WTC11 (cell line): ENCODE measurements at regions not wholly inside any gene's neighbourhood (a gene's known extent, or its start where the extent isn't known, plus 50 kb on each side); places are given as distances from the start of the nearest gene placed in this dataset.

ENCODE experiments used
- ATAC-seq: fragments of 200-7000 bp; cut with Tn5 transposase; 2 replicates; pipeline ENCODE4 v1.10.0; 2021; ENCODE audit warnings: mild to moderate bottlenecking, moderate library complexity
- CTCF ChIA-PET: fragments of 300-600 bp; sonication (Branson Sonifier 250); formaldehyde crosslinking; loops from one replicate; lab custom pipeline; 2021; ENCODE audit warnings: antibody characterized with exemption; lab: Charles Lee
- POLR2A ChIA-PET: fragments of 350-600 bp; sonication (Branson Sonifier 250); formaldehyde crosslinking; loops from one replicate; lab custom pipeline; 2021; ENCODE audit warnings: antibody characterized with exemption; lab: Charles Lee
- DNase-seq: peaks from one replicate; pipeline ENCODE4 v3.0.0; 2021; ENCODE audit warnings: low spot score
- H3K27ac Mint-ChIP-seq: 2 replicates; pipeline ENCODE4 v1.8.0; 2021; ENCODE audit warnings: mixed read lengths
- H3K27me3 Mint-ChIP-seq: 2 replicates; pipeline ENCODE4 v1.8.0; 2021; ENCODE audit warnings: low read depth, mild to moderate bottlenecking, moderate library complexity, mixed read lengths
- H3K36me3 Mint-ChIP-seq: 2 replicates; pipeline ENCODE4 v1.8.0; 2021; ENCODE audit warnings: mixed read lengths
- H3K4me1 Mint-ChIP-seq: 2 replicates; pipeline ENCODE4 v1.8.0; 2022; ENCODE audit warnings: mixed read lengths
- H3K4me3 Mint-ChIP-seq: 2 replicates; pipeline ENCODE4 v1.8.0; 2021; ENCODE audit warnings: mild to moderate bottlenecking, moderate library complexity, mixed read lengths
- H3K9me3 Mint-ChIP-seq: 2 replicates; pipeline ENCODE4 v1.8.0; 2021; ENCODE audit warnings: mixed read lengths
- ATF2 ChIP-seq: sonication (generic); formaldehyde crosslinking; IDR thresholded peaks from 2 replicates; pipeline ENCODE4 v1.8.1; 2022; ENCODE audit warnings: low read depth, missing genetic modification reagents, borderline replicate concordance
- CREB1 ChIP-seq: sonication (generic); formaldehyde crosslinking; IDR thresholded peaks from 2 replicates; pipeline ENCODE4 v1.8.0; 2023; ENCODE audit warnings: mild to moderate bottlenecking, missing genetic modification reagents
- E2F1 ChIP-seq: sonication (generic); formaldehyde crosslinking; IDR thresholded peaks from 2 replicates; pipeline ENCODE4 v1.8.0; 2022; ENCODE audit warnings: mild to moderate bottlenecking, missing genetic modification reagents
- E2F4 ChIP-seq: sonication (generic); formaldehyde crosslinking; IDR thresholded peaks from 2 replicates; pipeline ENCODE4 v1.8.1; 2022; ENCODE audit warnings: low read depth, mild to moderate bottlenecking, moderate library complexity, missing genetic modification reagents, borderline replicate concordance
- GRHL2 ChIP-seq: fragments of 250-450 bp; sonication (Bioruptor Pico); IDR thresholded peaks from 2 replicates; pipeline ENCODE4 v1.8.0; 2022; ENCODE audit warnings: mild to moderate bottlenecking, moderate library complexity; ENCODE audit not compliant: insufficient replicate concordance, severe bottlenecking
- HMGXB4 ChIP-seq: sonication (generic); formaldehyde crosslinking; IDR thresholded peaks from 2 replicates; pipeline ENCODE4 v1.8.1; 2023; ENCODE audit warnings: mild to moderate bottlenecking, moderate library complexity, missing genetic modification reagents
- IRF2 ChIP-seq: sonication (generic); formaldehyde crosslinking; IDR thresholded peaks from 2 replicates; pipeline ENCODE4 v1.8.0; 2022; ENCODE audit warnings: low read depth, missing genetic modification reagents, borderline replicate concordance
- MXD4 ChIP-seq: fragments of 250-450 bp; sonication (Bioruptor Pico); IDR thresholded peaks from 2 replicates; pipeline ENCODE4 v1.8.0; 2021; ENCODE audit warnings: mild to moderate bottlenecking, moderate library complexity, borderline replicate concordance
- NR1H2 ChIP-seq: sonication (generic); formaldehyde crosslinking; IDR thresholded peaks from 2 replicates; pipeline ENCODE4 v1.9.0; 2021; ENCODE audit warnings: mild to moderate bottlenecking, moderate library complexity, missing genetic modification reagents
- PRDM15 ChIP-seq: sonication (generic); formaldehyde crosslinking; IDR thresholded peaks from 2 replicates; pipeline ENCODE4 v1.8.0; 2022; ENCODE audit warnings: missing genetic modification reagents
- SP1 ChIP-seq: sonication (generic); formaldehyde crosslinking; conservative IDR thresholded peaks from 2 replicates; pipeline ENCODE4 v1.8.1; 2022; ENCODE audit warnings: missing genetic modification reagents
- TEAD1 ChIP-seq: sonication (generic); formaldehyde crosslinking; IDR thresholded peaks from 2 replicates; pipeline ENCODE4 v1.8.0; 2022; ENCODE audit warnings: mild to moderate bottlenecking, missing genetic modification reagents
- TEAD4 ChIP-seq: sonication (generic); formaldehyde crosslinking; IDR thresholded peaks from 2 replicates; pipeline ENCODE4 v1.8.0; 2022; ENCODE audit warnings: mild to moderate bottlenecking, missing genetic modification reagents
- ZBTB21 ChIP-seq: sonication (generic); formaldehyde crosslinking; IDR thresholded peaks from 2 replicates; pipeline ENCODE4 v1.8.1; 2023; ENCODE audit warnings: mild to moderate bottlenecking, missing genetic modification reagents, borderline replicate concordance

GRCh38 chr14:89614009-89614691 is 197.1 kb upstream of the FOXN3 start (continued):
- no peak for TF ChIP-seq NR1H2
- TF ChIP-seq ATF2 (CRISPR knock-in tag), result no peak

GRCh38 chr14:89613260-89614008 is 196.4 kb upstream of the FOXN3 start:
- H3K9me3 Mint-ChIP-seq, result no peaks in the 10 kb centered on the region
- peaks cover 14% of the 10 kb centered on the region for H3K36me3 Mint-ChIP-seq
- TF ChIP-seq CREB1, result no peak
- no peak for TF ChIP-seq MXD4
- no peak for TF ChIP-seq SP1 (CRISPR knock-in tag)
- no peak for TF ChIP-seq TEAD4 (CRISPR knock-in tag)
- ChIA-PET POLR2A (interaction anchor here (0.5 kb wide), 1 partner anchor 9 kb away, joined by 5 read pairs; no protein-coding TSS in a partner anchor), CTCF (no interaction called here)
- no peaks in the 10 kb centered on the region for H3K27me3 Mint-ChIP-seq
- no peak for DNase-seq
- peaks cover 79% of the 10 kb centered on the region for H3K4me1 Mint-ChIP-seq
- ATAC-seq, result no peak
- H3K4me3 Mint-ChIP-seq, result peak overlapping the region; percentile 36
- peak overlapping the region; percentile 82 for H3K27ac Mint-ChIP-seq

GRCh38 chr14:89609500-89610100 is 192.6 kb upstream of the FOXN3 start:
- H3K27ac Mint-ChIP-seq, result peak overlapping the region; percentile 87; the same call in 1 of the 2 replicates
- CTCF ChIA-PET, result no interaction called here
- POLR2A ChIA-PET, result no interaction called here

GRCh38 chr14:89607453-89607852 is 190.4 kb upstream of the FOXN3 start:
- peaks cover 6% of the 10 kb centered on the region for H3K9me3 Mint-ChIP-seq
- H3K4me3 Mint-ChIP-seq, result no peak overlapping the region
- H3K4me1 Mint-ChIP-seq, result peaks cover 60% of the 10 kb centered on the region
- CTCF ChIA-PET, result no interaction called here
- POLR2A ChIA-PET, result no interaction called here
- no peaks in the 10 kb centered on the region for H3K27me3 Mint-ChIP-seq
- ATAC-seq (no peak), DNase-seq (no peak)
- TF ChIP-seq E2F1 (CRISPR knock-in tag), result no peak
- no peak for TF ChIP-seq HMGXB4 (CRISPR knock-in tag)
- peak overlapping the region; percentile 45; the same call in 1 of the 2 replicates for H3K27ac Mint-ChIP-seq
- H3K36me3 Mint-ChIP-seq, result peaks cover 17% of the 10 kb centered on the region

More at GRCh38 chr14:89609500-89610100, 192.6 kb upstream of the FOXN3 start:
- Mint-ChIP-seq H3K4me3 (no peak overlapping the region), H3K4me1 (peaks cover 59% of the 10 kb centered on the region), H3K9me3 (peaks cover 6% of the 10 kb centered on the region), H3K36me3 (peaks cover 19% of the 10 kb centered on the region), H3K27me3 (no peaks in the 10 kb centered on the region)
- DNase-seq (no peak), ATAC-seq (no peak)
- no peak for TF ChIP-seq GRHL2

- peaks cover 21% of the 10 kb centered on the region for H3K9me3 Mint-ChIP-seq
- no peak overlapping the region for H3K4me3 Mint-ChIP-seq
- no peak for TF ChIP-seq TEAD1 (CRISPR knock-in tag)
- no peak for TF ChIP-seq IRF2 (CRISPR knock-in tag)
- no peak for TF ChIP-seq E2F4 (CRISPR knock-in tag)
- TF ChIP-seq PRDM15 (CRISPR knock-in tag), result no peak
- no peak for TF ChIP-seq ZBTB21
- TF ChIP-seq, all 79 proteins: peak for 0
- peaks cover 38% of the 10 kb centered on the region for H3K36me3 Mint-ChIP-seq
- DNase-seq (no peak), ATAC-seq (no peak)
- ChIA-PET POLR2A (no interaction called here), CTCF (no interaction called here)
- H3K27me3 Mint-ChIP-seq, result no peaks in the 10 kb centered on the region
- peaks cover 49% of the 10 kb centered on the region for H3K4me1 Mint-ChIP-seq
- H3K27ac Mint-ChIP-seq, result peak overlapping the region; percentile 85
Observed at GRCh38 chr14:89603938-89604480, 187.0 kb upstream of the FOXN3 start.
